Gastroesophageal sphincter (tissue), 2 donors: ENCODE measurements at regions not wholly inside any gene's neighbourhood (a gene's known extent, or its start where the extent isn't known, plus 50 kb on each side); places are given as distances from the start of the nearest gene placed in this dataset.

ENCODE experiments used
- POLR2A ChIP-seq, 2 donors: fragments of 450-650 bp; IDR thresholded peaks; one replicate each; pipeline ENCODE4 v1.6.1; 2017; ENCODE audit warnings: antibody characterized with exemption in 2 of 2, mild to moderate bottlenecking in 2 of 2, moderate library complexity in 1 of 2
- POLR2AphosphoS5 ChIP-seq: sonication (generic); formaldehyde crosslinking; IDR thresholded peaks from one replicate; pipeline ENCODE4 v1.6.1; 2017; ENCODE audit warnings: antibody characterized with exemption

GRCh38 chr15:96207377-96208006, 123.0 kb upstream of the NR2F2 start:
- TF ChIP-seq POLR2AphosphoS5 (no peak), POLR2A (IDR thresholded peaks at IDR 0.05) (no peak)
